Left ventricle myocardium superior (tissue), 1 donor: ENCODE measurements at regions not wholly inside any gene's neighbourhood (a gene's known extent, or its start where the extent isn't known, plus 50 kb on each side); places are given as distances from the start of the nearest gene placed in this dataset.
"Not testable (repeated sequence)": the region's sequence is repeated elsewhere in the genome, so short reads cannot be mapped to it uniquely, and the experiment has no call there.

Experiments used
- ATAC-seq: fragments of 200-7000 bp; cut with Tn5 transposase; one replicate; pipeline ENCODE4 v1.9.1; 2020; ENCODE audit warnings: mild to moderate bottlenecking, moderate library complexity
- DNase-seq: peaks from one replicate; pipeline ENCODE4 v3.0.0-alpha.2; 2020
- intact Hi-C: fragments of 100-400 bp; cut with micrococcal nuclease; formaldehyde crosslinking; loops from one replicate; pipeline ENCODE4 v1.11.0; 2022
- donor health status: DM: no; HTN: yes; CAD: no; lungs with severe emphysema.

GRCh38 chr6:113696960-113697359 is 160.2 kb upstream of the MARCKS start:
- DNase-seq (no peak), ATAC-seq (no peak)
- intact Hi-C loops: no loop called here

DNA sequence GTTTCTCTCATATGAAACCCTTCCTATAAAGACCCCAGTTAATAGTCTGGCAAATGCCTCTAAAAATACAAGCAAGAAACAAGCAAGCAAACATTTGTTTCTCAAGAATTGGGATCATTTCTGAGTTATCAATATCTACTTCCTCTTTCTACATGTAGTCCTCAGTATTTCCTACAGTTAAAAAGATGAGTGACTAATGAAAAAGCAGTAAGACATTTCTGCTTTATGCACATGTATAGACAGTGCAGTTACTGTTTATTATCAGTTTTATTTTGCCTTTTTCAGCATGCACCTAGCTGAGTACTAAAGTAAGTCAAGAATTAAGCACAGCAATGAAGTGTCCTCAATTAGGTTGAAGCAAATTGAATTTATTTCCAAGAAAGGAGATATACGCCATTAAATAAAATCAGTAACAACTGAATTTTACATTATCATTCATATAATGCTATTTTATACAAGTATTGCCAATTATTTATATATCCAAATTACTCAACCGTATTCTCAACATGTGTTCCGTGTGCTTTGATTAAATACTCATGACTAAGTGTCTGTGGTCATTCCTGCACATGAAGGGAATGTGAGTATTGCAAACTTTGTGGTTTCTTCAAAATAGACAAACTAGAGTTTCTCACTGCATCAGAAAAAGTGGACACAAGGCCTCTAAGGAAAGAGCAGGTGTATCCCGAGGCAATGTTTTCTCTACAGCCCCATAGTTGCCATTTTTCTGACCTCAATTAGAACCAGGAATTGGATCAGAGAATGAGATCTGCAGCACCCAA is 159.3 kb upstream of the MARCKS start:
- intact Hi-C loops: no loop called here
- ATAC-seq (no peak), DNase-seq (no peak)

- ATAC-seq (no peak), DNase-seq (no peak)
- intact Hi-C loops: no loop called here
Measured at GRCh38 chr6:113699239-113699638, 157.9 kb upstream of the MARCKS start.

GRCh38 chr6:113701552-113702254 is 155.4 kb upstream of the MARCKS start:
- no peak for DNase-seq
- intact Hi-C loops: no loop called here
- peak; percentile 36 for ATAC-seq

DNA sequence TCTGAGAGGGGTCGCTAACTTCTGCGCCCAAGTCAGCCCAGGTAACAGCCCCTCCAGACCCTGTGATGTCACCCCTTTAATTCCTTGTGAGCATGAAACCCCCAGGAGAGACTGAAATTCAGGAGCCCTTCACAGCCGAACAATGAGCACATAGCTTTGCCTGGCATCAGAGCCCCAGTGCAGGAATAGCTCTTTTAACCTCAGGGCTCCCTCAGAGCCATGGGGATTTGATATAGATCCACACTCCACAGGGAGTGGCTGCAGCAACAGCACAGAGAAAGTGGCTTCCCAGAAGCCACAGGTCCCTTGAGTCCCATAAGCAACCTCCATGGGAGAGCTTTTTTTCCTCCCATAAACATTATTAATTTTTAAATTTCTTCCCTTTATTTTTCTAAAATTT is 150.0 kb upstream of the MARCKS start:
- intact Hi-C loops: no loop called here
- ATAC-seq (no peak), DNase-seq (no peak)

- intact Hi-C loops: no loop called here
- no peak for DNase-seq
- ATAC-seq: no peak
Measured at GRCh38 chr6:113709936-113710509, 147.1 kb upstream of the MARCKS start.

DNA sequence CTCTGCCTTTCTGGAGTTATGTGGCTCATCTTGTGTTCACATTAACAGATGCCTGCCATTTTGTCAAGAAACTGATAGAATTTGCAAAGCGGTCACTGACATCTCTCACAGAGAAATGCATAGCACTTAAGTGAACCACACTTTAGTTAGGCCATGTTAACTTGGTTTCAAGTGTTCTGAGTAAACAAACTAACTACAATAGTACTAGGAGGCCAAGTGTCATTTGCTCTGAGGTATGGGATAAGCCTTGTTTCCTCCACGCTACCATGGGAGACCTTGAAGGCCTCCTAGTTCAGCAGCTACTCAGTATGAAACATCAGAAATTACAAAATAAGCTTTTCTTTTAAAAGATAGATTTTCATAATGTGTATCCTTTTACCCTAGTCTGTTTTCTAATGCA is 143.5 kb upstream of the MARCKS start:
- DNase-seq: no peak
- no peak for ATAC-seq
- intact Hi-C loops: no loop called here

GRCh38 chr6:113718588-113718987 is 138.6 kb upstream of the MARCKS start:
- ATAC-seq (no peak), DNase-seq (no peak)
- intact Hi-C loops: no loop called here

- ATAC-seq: no peak
- intact Hi-C loops: no loop called here
- DNase-seq: no peak
Measured at GRCh38 chr6:113719064-113719463, 138.1 kb upstream of the MARCKS start.

DNA sequence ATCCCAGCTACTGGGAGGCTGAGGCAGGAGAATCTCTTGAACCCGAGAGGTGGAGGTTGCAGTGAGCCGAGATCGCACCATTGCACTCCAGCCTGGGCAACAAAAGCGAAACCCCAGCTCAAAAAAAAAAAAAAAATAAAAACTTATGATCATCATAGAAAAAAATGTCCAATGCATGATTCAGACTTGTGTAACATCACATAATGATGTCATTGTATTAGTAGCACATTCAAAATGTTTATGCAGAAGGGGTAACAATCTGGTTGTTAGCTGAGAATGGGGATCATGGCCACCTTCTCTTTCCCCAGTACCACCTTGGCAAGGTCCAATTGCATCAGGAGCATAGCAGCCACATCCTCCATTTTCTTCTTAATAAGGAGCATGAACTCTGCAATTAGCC is 137.6 kb upstream of the MARCKS start:
- intact Hi-C loops: no loop called here
- no peak for DNase-seq
- no peak for ATAC-seq

GRCh38 chr6:113723182-113723581 is 134.0 kb upstream of the MARCKS start:
- intact Hi-C loops: no loop called here
- ATAC-seq: peak; percentile 63
- DNase-seq: no peak

- ATAC-seq, intact Hi-C loops, DNase-seq: not testable (repeated sequence)
Measured at GRCh38 chr6:113724927-113725326, 132.2 kb upstream of the MARCKS start.

- ATAC-seq: no peak
- intact Hi-C loops: no loop called here
- no peak for DNase-seq
Measured at GRCh38 chr6:113731541-113731940, 125.6 kb upstream of the MARCKS start.

DNA sequence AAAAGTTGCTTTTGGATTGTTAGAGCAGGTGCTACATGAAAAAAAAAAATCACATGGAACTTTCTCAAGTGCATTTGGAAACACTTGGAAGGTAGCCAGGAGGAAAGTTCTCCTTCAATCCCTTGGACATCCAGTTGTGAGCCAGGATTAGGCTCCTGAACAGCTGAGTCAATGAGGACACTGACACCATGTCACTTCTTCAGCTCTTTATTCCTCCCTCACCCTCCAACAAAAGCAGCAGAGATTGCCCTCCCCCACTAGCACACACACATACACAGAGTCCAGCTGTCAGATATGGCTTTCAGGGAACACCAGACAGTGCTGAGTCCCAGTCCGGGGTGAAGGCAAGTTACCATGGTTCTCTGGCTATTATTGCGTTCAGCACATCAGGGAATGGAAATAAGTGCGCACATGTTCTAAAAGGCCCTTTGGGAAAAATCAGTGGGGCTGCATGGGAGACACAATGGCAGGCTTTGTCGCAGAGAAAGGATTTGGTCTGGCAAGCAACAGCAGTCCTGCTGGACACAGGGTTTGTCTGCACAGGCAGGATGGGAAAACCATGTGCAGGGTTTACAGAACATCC is 124.7 kb upstream of the MARCKS start:
- ATAC-seq (peak; percentile 97), DNase-seq (peak; percentile 39)
- intact Hi-C loops: no loop called here

DNA sequence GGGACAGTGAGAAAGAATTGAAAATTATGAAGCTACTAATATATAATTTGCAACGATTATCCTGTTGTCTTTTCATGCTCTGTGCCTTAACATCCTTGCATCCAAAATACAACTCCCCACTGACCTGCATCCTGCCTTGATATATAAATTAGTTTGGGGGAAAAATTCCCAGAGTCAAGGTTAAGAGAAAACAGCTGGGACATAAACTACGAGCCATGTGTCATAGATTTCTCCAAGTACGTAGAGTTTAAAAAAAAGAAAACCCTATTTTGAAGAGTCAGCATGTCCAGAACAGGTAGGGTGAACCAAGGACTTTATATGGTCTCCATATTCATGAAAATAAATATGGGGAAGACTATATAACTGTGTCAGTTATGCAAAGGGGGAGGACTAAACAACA is 123.8 kb upstream of the MARCKS start:
- intact Hi-C loops: no loop called here

DNA sequence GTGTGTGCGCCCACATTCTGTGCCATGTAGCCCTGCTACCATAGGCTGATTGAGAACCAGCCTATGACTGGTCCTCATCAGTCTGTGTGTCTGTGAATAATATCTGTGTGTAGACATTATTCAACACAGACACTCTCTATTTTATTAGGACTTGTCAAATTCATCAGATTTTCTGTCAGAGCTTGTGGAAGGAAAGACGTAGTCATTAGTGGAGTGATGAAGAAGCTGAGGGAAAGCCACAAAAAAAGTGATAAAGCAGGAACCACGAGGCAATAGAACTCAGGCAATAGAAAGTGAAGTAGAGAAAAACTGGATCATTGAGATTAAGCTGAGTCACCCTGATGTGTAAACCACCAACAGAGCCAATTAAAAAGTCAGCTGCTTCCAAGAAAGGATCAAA is 122.2 kb upstream of the MARCKS start:
- no peak for DNase-seq
- ATAC-seq: no peak
- intact Hi-C loops: no loop called here

More for the DNA sequence above, 123.8 kb upstream of the MARCKS start:
- DNase-seq: no peak
- ATAC-seq: no peak

DNA sequence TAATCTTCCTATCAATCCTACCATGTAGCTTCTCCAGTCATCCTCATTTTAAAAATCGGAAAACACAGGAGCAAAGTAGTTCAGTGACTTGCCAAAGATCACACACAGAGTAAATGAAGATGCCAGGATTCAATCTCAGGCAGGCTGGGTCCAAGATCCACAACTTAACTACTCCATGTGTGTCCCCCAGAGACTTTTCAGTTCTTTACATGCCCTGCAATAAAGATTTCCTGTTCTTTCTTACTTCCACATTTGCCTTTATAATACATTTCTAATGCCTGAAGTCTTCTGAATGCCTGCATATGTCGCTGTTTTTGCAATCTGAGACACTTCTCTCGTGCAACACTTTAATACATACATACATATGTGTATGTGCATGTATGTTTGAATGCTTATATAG is 121.7 kb upstream of the MARCKS start:
- DNase-seq: no peak
- no peak for ATAC-seq
- intact Hi-C loops: no loop called here

DNA sequence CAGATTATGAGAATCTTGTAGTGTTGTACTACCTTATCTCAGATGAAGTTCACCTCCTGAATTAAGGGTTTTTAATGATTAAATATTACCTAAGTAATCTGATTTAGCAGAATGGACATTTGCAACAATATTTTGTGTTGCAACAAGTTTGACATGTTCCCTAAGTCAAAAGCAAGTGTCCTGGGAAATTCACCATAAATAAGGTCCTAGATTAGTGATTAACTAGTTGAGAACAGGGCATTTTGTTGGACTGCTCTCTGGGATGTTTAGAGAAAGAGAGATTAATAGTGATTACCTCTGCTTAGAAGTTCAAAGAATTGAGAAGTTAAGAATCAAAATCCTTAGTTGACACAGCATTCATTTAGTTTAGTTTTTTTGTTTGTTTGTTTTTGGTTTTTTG is 120.2 kb upstream of the MARCKS start:
- no peak for ATAC-seq
- DNase-seq: no peak
- intact Hi-C loops: no loop called here

DNA sequence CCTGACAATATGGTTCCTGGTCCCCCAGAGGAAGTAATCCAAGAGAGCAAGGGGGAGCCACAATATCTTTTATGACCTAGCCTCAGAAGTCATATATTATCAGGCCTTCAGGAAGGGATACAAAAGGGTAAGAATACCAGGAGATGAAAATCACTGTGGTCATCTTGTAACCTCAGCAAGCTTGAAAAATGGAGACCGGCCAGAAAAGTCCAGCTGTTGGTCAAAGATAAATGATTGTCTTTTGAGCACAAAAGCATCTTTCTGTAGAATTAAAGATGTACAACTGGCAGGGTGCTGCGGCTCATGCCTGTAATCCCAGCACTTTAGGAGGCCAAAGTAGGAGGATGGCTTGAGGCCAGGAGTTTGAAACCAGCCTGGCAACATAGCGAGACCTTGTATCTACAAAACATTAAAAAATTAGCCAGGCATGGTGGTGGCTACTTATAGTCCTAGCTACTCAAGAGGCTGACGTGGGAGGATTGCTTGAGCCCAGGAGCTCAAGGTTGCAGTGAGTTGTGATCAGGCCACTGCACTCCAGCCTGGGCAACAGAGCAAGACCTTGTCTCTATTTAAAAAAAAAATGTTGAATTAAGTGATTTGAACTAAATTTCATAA is 118.0 kb upstream of the MARCKS start:
- DNase-seq: no peak
- ATAC-seq: no peak
- intact Hi-C loops: no loop called here

DNA sequence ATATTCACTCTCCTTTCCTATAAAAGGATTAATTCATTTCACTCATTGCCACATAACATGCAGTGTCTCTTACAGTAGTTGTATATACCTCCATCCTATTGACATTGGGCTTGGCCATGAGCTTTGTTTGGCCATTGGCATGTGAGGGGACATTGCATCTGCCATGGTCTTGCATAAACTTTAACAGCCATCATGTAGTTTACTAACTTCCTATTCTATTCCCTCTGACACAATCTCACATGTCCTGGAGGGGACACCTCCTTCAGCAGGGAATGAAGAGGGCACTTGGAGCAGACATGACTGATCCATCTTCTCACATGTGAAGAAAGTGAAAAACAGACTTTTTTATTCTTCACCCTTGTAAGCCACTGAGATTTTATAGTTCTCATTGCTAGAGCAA is 115.5 kb upstream of the MARCKS start:
- intact Hi-C loops: no loop called here
- no peak for ATAC-seq

More for the DNA sequence above, 115.5 kb upstream of the MARCKS start:
- DNase-seq: no peak
